ENCODE measurements at regions not wholly inside any gene's neighbourhood (a gene's known extent, or its start where the extent isn't known, plus 50 kb on each side); places are given as distances from the start of the nearest gene placed in this dataset.

GRCh38 chr2:128982670-128983069 lies 664.0 kb upstream of the HS6ST1 start:
- no peak for TF ChIP-seq CTCF (IDR thresholded peaks at IDR 0.05 in 4 of 5, conservative IDR thresholded peaks at IDR 0.05 in 1 of 5)
- no peak for TF ChIP-seq POLR2A (IDR thresholded peaks at IDR 0.05)
